DMS 273 treated with DMSO at 0.1 percent for 48 hours (cell line): ENCODE measurements at regions not wholly inside any gene's neighbourhood (a gene's known extent, or its start where the extent isn't known, plus 50 kb on each side); places are given as distances from the start of the nearest gene placed in this dataset.
"Not testable (repeated sequence)": the region's sequence is repeated elsewhere in the genome, so short reads cannot be mapped to it uniquely, and the experiment has no call there.

ENCODE experiments used
- DNase-seq: peaks from one replicate; lab custom pipeline; 2025; lab: John Stamatoyannopoulos, UW

GRCh38 chr14:43548368-43548767, 958.7 kb downstream of the FSCB start:
- DNase-seq = no peak

DNA sequence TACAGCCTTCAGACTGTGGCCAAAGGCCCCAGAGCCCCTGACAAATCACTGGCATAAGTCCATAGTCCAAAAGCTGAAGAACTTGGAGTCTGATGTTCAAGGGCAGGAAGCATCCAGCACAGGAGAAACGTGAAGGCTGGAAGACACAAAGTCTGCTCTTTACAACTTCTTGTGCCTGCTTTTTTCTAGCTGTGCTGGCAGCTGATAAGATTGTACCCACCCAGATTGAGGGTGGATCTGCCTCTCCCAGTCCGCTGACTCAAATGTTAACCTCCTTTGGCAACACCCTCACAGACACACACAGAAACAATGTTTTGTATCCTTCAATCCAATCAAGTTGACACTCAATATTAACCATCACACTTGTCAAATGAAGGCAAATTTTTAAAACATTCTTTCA, 959.5 kb downstream of the FSCB start:
- DNase-seq = not testable (repeated sequence)

- DNase-seq = no peak
Measured at GRCh38 chr14:43541356-43541755, 965.7 kb downstream of the FSCB start.

GRCh38 chr14:43540948-43541347, 966.1 kb downstream of the FSCB start:
- DNase-seq = no peak

DNA sequence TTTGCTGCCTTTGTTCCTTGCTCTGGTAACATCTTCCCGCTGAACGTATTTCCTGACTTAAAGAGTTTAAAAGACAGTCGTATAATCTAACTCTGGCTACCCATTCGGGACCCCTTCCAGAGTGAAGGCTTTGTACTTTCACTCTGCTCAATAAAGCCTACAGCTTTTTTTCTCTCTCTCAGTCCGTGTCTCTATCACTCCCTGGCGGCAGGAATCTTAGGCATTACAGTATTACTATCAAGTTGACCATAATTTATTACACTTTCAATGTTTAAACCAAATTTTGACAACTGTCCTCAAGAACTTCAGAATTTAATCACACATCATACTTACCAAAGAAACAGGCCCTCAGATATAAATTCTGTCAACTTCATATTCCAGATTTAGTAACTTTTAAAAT, 967.9 kb downstream of the FSCB start:
- DNase-seq = no peak

GRCh38 chr14:43535231-43535838, 971.7 kb downstream of the FSCB start:
- DNase-seq = no peak

DNA sequence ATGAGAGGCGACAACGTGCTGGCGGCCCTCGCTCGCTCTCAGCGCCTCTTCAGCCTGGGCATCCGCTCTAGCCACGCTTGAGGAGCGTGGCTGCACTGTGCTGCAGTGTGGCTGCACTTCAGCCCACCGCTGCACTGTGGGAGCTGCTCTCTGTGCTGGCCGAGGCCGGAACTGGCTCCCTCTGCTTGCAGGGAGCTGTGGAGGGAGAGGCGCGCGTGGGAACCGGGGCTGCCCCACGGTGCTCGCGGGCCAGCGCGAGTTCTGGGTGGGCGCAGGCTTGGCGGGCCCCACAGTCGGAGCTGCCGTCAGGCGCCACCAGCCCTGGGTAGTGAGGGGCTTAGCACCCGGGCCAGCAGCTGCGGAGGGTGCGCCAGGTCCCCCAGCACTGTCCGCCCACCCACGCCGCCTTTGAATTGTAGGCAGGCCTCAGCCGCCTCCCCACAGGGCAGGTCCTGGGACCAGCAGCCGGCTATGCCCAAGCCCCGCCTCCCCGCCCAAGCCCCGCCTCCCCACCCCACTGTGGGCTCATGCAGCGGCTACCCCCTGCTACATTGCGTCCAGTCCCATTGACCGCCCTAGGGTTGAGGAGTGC, 974.2 kb downstream of the FSCB start:
- DNase-seq = no peak

DNA sequence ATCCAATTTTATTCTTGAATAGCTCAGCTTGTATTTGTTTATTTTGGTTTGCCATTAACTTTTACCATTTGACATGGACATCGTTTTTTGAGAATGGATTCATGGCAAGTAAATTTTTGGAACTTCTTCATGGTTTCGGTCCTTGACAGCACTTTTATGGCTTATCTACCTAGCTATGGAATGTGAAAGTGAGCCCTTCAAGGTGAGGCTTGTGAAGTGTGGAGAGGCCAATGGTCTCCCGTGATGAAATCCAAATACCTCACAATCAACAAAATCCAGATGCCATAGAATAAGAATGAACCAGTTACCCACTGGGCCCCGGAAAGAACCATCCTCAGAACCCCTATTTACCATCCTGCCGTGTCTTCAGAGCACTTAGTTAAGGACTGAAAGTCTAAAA, 978.8 kb downstream of the FSCB start:
- DNase-seq = no peak

DNA sequence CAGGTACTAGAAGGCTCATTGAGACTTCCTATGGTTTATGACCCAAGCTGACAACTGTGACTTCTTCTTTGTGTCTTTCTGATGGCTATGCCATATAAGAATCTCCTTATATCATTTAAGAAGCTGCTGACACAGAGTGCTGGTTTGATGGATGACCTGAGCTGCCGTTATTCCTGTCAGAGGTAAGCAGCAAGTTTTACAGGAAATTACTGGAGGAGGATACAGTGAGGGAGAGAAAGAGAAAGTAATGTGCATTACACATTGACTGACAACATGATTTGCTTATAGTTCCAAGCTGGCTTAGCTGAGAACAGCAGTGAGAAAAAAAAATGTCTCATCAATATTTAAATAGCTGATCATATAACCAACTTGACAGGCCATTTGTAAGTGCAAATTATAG, 981.4 kb downstream of the FSCB start:
- DNase-seq = no peak

GRCh38 chr14:43522901-43523300, 984.2 kb downstream of the FSCB start:
- no peak for DNase-seq

GRCh38 chr14:43522191-43522590, 984.9 kb downstream of the FSCB start:
- DNase-seq = no peak

DNA sequence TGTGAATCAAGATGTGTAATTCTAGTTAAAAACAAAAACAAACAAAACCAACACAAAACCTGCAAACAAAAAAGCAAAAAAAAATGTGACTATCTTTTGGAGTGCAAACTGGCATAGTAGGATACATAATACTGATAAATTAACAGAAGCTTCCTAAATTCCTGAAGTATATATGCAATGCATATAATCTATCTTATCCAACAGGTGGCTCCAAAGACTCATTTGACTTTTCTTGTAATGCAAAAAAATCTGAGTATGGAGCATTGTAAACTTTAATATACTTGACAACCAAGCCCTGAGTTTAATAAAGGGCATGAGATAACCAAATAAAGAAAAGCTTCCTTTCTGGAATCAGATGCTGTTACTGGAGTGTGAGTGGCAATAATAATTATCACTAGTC, 1003.6 kb downstream of the FSCB start:
- DNase-seq = no peak

- DNase-seq = not testable (repeated sequence)
Measured at GRCh38 chr14:43492359-43492758, 1014.7 kb downstream of the FSCB start.

DNA sequence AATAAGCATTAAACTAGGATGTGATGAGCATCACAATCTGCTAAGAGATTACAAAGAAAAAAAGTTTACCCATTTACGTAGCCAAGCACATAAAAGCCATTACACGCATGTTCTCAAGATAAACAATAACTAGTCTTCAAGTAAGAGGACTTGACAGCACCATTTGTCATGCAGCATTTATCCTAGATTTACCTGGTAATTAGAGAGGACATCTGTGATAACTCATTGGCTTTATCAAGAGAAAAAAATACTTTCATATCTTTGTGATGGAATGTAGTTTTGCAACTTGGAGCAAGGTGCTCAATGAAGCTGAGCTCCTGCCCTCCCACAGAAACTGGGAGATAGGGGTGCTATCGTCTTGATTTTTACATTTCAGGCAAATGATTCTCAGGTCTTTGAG, 1023.7 kb downstream of the FSCB start:
- no peak for DNase-seq

DNA sequence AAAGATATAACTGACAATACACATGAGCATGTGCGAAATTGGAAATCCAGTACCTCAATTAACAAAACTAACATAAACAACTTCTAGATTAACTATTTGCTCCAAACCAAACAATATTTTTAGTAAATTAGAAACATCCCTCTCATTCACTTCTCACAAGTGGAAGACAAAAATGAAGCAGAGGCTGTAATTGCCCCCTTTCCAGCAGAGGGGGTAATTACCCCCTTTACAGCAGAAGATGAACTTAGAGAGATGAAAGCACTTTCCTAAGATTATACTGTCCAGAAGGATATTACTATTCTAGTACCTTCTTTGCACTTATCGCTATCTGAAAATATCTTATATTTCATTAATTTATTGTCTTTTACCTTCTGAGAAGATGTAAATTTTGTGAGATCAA, 1025.2 kb downstream of the FSCB start:
- no peak for DNase-seq

GRCh38 chr14:43480976-43481375, 1026.1 kb downstream of the FSCB start:
- DNase-seq = no peak

DNA sequence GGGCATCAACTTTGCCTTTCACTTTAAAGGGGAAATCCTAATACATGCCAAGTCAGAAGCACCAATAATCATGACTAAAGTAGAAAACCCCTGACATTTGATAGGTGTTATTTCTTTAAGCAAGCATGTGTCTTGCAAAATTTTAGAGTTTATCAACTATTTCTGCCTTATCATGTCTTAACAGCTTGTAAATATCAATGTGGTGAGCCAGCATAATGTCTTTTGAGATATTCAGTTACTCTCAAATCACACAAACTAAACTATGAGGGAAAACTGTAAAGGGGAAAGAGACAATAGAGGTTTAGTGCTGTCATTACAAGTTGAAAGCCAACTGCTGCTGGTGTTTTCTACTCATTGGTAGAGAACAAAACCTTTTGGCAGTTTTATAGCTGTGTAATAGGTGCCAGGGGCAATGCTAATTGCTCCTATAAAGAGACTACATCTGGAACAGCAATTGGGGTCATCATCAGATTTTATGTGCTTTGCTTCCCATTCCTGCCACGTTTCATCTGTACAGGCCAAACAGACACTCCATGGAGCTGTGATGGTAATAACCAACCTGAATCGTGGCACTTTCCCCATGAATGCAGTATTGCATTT, 1027.4 kb downstream of the FSCB start:
- no peak for DNase-seq

GRCh38 chr14:43476822-43477221, 1030.3 kb downstream of the FSCB start:
- DNase-seq = no peak

GRCh38 chr14:43475757-43476156, 1031.3 kb downstream of the FSCB start:
- DNase-seq = no peak

DNA sequence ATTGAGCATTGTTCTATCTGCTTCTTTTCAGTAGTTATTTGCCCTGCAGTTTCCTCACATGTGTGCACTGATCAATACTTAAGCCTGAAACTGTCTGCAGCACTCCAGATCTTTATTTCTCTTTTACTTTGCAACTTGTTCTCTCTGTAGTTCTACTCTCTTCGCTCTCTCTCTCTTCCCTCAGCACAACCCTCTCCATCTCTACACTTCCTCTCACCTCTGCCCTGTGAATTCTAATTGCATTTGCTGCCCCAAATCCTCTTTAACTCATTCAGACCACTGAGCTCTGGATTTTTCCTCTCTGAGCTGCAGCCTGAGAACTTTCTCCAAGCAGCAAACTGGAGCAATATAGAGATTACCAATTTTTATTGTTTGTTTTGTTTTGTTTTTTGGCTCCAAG, 1035.5 kb downstream of the FSCB start:
- DNase-seq = no peak

DNA sequence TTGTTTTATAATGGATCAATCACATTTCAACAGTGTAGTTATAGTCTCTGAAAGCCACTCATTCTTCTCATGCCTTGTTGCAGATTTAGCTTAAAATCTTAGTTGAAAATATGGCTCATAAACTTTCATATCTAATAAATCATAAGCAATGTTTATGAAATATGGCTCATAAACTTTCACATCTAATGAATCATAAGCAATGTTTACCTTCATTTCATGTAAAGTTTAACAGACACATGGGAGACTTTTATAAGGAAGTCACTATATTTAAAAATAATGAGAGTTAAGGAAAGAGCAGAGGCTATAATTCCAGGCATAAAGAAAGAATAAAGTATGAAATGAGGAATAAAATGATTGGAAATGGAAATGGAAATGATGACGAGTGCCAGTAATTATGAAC, 1042.1 kb downstream of the FSCB start:
- no peak for DNase-seq

- no peak for DNase-seq
Measured at GRCh38 chr14:43449291-43449690, 1057.8 kb downstream of the FSCB start.

DNA sequence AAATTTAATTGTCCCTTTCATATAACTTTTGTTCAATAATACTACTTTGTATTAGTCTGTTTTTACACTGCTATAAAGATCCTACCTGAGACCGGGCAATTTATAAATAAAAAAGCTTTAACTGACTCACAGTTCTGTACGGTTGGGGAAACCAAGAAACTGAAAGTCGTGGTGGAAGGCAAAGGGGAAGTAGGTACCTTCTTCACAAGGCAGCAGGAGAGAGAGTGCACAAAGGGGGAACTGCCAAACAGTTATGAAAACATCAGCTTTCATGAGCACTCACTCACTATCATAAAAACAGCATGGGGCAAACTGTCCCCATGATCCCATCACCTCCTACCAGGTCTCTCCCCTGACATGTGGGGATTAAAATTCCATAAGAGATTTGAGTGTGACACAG, 1069.0 kb downstream of the FSCB start:
- no peak for DNase-seq

DNA sequence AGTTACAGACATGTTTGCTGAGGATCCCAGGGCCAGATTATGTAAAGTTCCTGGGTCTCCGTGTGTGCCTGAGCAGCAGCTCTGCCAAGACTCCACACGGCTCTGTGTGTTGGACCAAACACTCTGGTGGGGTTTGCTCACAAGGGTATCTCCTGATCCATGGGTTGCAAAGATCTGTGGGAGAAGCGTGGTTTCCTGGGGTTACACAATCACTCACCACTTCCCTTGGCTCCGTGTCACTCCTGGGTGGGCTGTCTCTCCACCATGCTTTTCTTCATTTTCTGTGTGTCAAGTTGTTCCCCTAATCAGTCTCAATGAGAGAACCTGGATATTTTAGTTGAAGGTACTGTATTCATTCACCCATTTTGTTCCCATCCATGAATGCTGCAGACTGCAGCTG, 1088.8 kb downstream of the FSCB start:
- DNase-seq = no peak
